Keratinocyte (primary cell): ENCODE measurements at regions not wholly inside any gene's neighbourhood (a gene's known extent, or its start where the extent isn't known, plus 50 kb on each side); places are given as distances from the start of the nearest gene placed in this dataset.

Experiments used
- DNase-seq: peaks from one replicate; pipeline ENCODE4 v3.0.0-alpha.2; 2011; ENCODE audit warnings: low read depth, missing footprints, low spot score
- FAIRE-seq: peaks from 2 replicates; lab custom pipeline; 2011; peaks lifted over from hg19 to GRCh38; lab: Jason Lieb, UNC
- H2AFZ ChIP-seq: 2 replicates; pipeline ENCODE4 v1.6.0; 2012; ENCODE audit warnings: low read length, control low read depth, inconsistent platforms; ENCODE audit not compliant: control insufficient read depth
- H3K27ac ChIP-seq: 2 replicates; pipeline ENCODE4 v1.5.1; 2011; ENCODE audit warnings: low read length; ENCODE audit not compliant: control insufficient read depth, insufficient read depth
- H3K27me3 ChIP-seq: 3 replicates; pipeline ENCODE4 v1.6.0; 2011; ENCODE audit warnings: low read length; ENCODE audit not compliant: control insufficient read depth, insufficient read depth; ENCODE audit errors: extremely low read depth
- H3K36me3 ChIP-seq, 2 experiments: 2 replicates in 1 of 2; 3 replicates in 1 of 2; pipeline ENCODE4 v1.5.1; 2011; ENCODE audit warnings: low read length in 2 of 2, mild to moderate bottlenecking in 1 of 2; ENCODE audit not compliant: control insufficient read depth in 2 of 2, insufficient read depth in 2 of 2; ENCODE audit errors: extremely low read depth in 1 of 2
- H3K4me1 ChIP-seq: 3 replicates; pipeline ENCODE4 v1.5.1; 2011; ENCODE audit warnings: low read length; ENCODE audit not compliant: control insufficient read depth, insufficient read depth; ENCODE audit errors: extremely low read depth
- H3K4me2 ChIP-seq: 3 replicates; pipeline ENCODE4 v1.6.0; 2011; ENCODE audit warnings: low read depth, low read length; ENCODE audit not compliant: control insufficient read depth, insufficient read depth; ENCODE audit errors: extremely low read depth
- H3K4me3 ChIP-seq, 3 experiments: fragments of 200-600 bp in 1 of 3; sonication (generic) in 1 of 3; 2 replicates in 2 of 3; 3 replicates in 1 of 3; pipeline ENCODE4 v1.5.1; 2011 to 2016; ENCODE audit warnings: low read length in 3 of 3, mild to moderate bottlenecking in 3 of 3, control low read depth in 2 of 3, inconsistent platforms in 1 of 3, low read depth in 1 of 3, mixed read lengths in 1 of 3, mixed run types in 1 of 3, moderate library complexity in 1 of 3; ENCODE audit not compliant: control insufficient read depth in 2 of 3, insufficient read depth in 2 of 3; ENCODE audit errors: extremely low read depth in 1 of 3
- H3K79me2 ChIP-seq: 2 replicates; pipeline ENCODE4 v1.6.0; 2012; ENCODE audit warnings: low read length; ENCODE audit not compliant: control insufficient read depth, insufficient read depth
- H3K9ac ChIP-seq: 3 replicates; pipeline ENCODE4 v1.6.0; 2011; ENCODE audit warnings: low read length; ENCODE audit not compliant: control insufficient read depth, insufficient read depth; ENCODE audit errors: extremely low read depth
- H3K9me1 ChIP-seq: 3 replicates; pipeline ENCODE4 v1.6.0; 2011; ENCODE audit warnings: low read length; ENCODE audit not compliant: control insufficient read depth, insufficient read depth; ENCODE audit errors: extremely low read depth
- H3K9me3 ChIP-seq: 2 replicates; pipeline ENCODE4 v1.5.1; 2012; ENCODE audit warnings: low read depth, low read length; ENCODE audit not compliant: control insufficient read depth
- H4K20me1 ChIP-seq: 3 replicates; pipeline ENCODE4 v1.6.0; 2011; ENCODE audit warnings: low read length; ENCODE audit not compliant: control insufficient read depth, insufficient read depth; ENCODE audit errors: extremely low read depth
- CTCF ChIP-seq, 3 experiments: IDR thresholded peaks in 1 of 3; conservative IDR thresholded peaks in 1 of 3; optimal IDR thresholded peaks in 1 of 3; 2 replicates in 2 of 3; 3 replicates in 1 of 3; pipeline versions ENCODE3 to v1.5.1; 2011; ENCODE audit warnings: low read length in 3 of 3, mild to moderate bottlenecking in 3 of 3, moderate library complexity in 2 of 3, control low read depth in 1 of 3, inconsistent platforms in 1 of 3; ENCODE audit not compliant: insufficient read depth in 2 of 3; ENCODE audit errors: extremely low read depth in 1 of 3
- EZH2 ChIP-seq: IDR thresholded peaks from one replicate; pipeline ENCODE4 v1.6.1; 2012; ENCODE audit warnings: inconsistent platforms, mild to moderate bottlenecking, low read length, moderate library complexity
- dilution Hi-C: fragments of 300-500 bp; cut with MboI; formaldehyde crosslinking; loops from one replicate; pipeline ENCODE4 v1.7.0; 2020; ENCODE audit warnings: low sequenced_read_pairs; ENCODE audit not compliant: extremely low pct_ligation_motif_present

GRCh38 chr12:3933074-3933818, 60.0 kb upstream of the PARP11 start:
- H3K4me2 ChIP-seq, result no peak overlapping the region
- no peak for FAIRE-seq
- H3K27ac ChIP-seq, result no peak overlapping the region
- no peaks in the 10 kb centered on the region for H3K36me3 ChIP-seq
- H3K9me3 ChIP-seq, result no peaks in the 10 kb centered on the region
- no peaks in the 10 kb centered on the region for H3K4me1 ChIP-seq
- TF ChIP-seq EZH2 (no peak), CTCF (optimal IDR thresholded peaks at IDR 0.05 in 1 of 3, IDR thresholded peaks at IDR 0.05 in 1 of 3, conservative IDR thresholded peaks at IDR 0.05 in 1 of 3; ENCODE audit: extremely low read depth in 1 of 3, insufficient read depth in 2 of 3, low read length in 3 of 3) (no peak)
- DNase-seq, result no peak
- dilution Hi-C loops, result no loop called here
- no peaks in the 10 kb centered on the region for H3K9me1 ChIP-seq
- H4K20me1 ChIP-seq, result no peaks in the 10 kb centered on the region
- no peaks in the 10 kb centered on the region for H3K79me2 ChIP-seq
- peaks cover 33% of the 10 kb centered on the region for H3K27me3 ChIP-seq
- H3K4me3 ChIP-seq, result no peak overlapping the region
- H2AFZ ChIP-seq, result no peak overlapping the region
- no peak overlapping the region for H3K9ac ChIP-seq

- no peaks in the 10 kb centered on the region for H3K4me1 ChIP-seq
- no peak overlapping the region for H3K4me2 ChIP-seq
- no peaks in the 10 kb centered on the region for H3K79me2 ChIP-seq
- no peaks in the 10 kb centered on the region for H3K9me1 ChIP-seq
- H3K27ac ChIP-seq, result no peak overlapping the region
- no peaks in the 10 kb centered on the region for H4K20me1 ChIP-seq
- H3K9me3 ChIP-seq, result no peaks in the 10 kb centered on the region
- H2AFZ ChIP-seq, result no peak overlapping the region
- DNase-seq, result no peak
- H3K36me3 ChIP-seq, result no peaks in the 10 kb centered on the region
- no peak for FAIRE-seq
- dilution Hi-C loops, result no loop called here
- no peak overlapping the region for H3K4me3 ChIP-seq
- H3K9ac ChIP-seq, result no peak overlapping the region
- peaks cover 39% of the 10 kb centered on the region for H3K27me3 ChIP-seq
- TF ChIP-seq EZH2 (no peak), CTCF (optimal IDR thresholded peaks at IDR 0.05 in 1 of 3, IDR thresholded peaks at IDR 0.05 in 1 of 3, conservative IDR thresholded peaks at IDR 0.05 in 1 of 3; ENCODE audit: extremely low read depth in 1 of 3, insufficient read depth in 2 of 3, low read length in 3 of 3) (no peak)
Measured at GRCh38 chr12:3931776-3932175, 58.6 kb upstream of the PARP11 start.
